Breast epithelium (tissue), 4 donors: ENCODE measurements at regions not wholly inside any gene's neighbourhood (a gene's known extent, or its start where the extent isn't known, plus 50 kb on each side); places are given as distances from the start of the nearest gene placed in this dataset.
A peak's percentile ranks its signal among the peaks of the same experiment; 100 is the strongest.

Experiments
- DNase-seq, 2 donors: peaks; one replicate each; pipeline ENCODE4 v3.0.0-alpha.2; 2019; ENCODE audit warnings: low spot score in 2 of 2
- H3K27ac ChIP-seq, 2 donors: fragments of 200-600 bp; sonication (generic) in 1 of 2; one replicate each; pipeline ENCODE4 v1.5.1; 2016 to 2019; ENCODE audit warnings: mild to moderate bottlenecking in 1 of 2
- H3K27me3 ChIP-seq, 2 donors: fragments of 200-600 bp; sonication (generic) in 1 of 2; one replicate each; pipeline versions ENCODE4 v1.5.1 to v1.6.0; 2017 to 2019; ENCODE audit warnings: control low read depth in 1 of 2, mild to moderate bottlenecking in 1 of 2
- H3K36me3 ChIP-seq: fragments of 200-600 bp; one replicate; pipeline ENCODE4 v1.5.1; 2019
- H3K4me1 ChIP-seq, 2 donors: fragments of 200-600 bp; sonication (generic); one replicate each; pipeline ENCODE4 v1.5.1; 2016 to 2019; ENCODE audit warnings: control low read depth in 1 of 2
- H3K4me3 ChIP-seq, 3 donors: fragments of 200-600 bp; sonication (generic); 1 replicate in 2 of 3; 2 replicates in 1 of 3; pipeline ENCODE4 v1.5.1; 2016 to 2019; ENCODE audit warnings: mild to moderate bottlenecking in 3 of 3, moderate library complexity in 2 of 3
- H3K9me3 ChIP-seq, 2 donors: fragments of 200-600 bp; sonication (generic) in 1 of 2; one replicate each; pipeline ENCODE4 v1.5.1; 2016 to 2019; ENCODE audit warnings: control low read depth in 1 of 2
- CTCF ChIP-seq, 3 donors: fragments of 450-650 bp; IDR thresholded peaks; one replicate each; pipeline ENCODE4 v1.5.1; 2016 to 2017; ENCODE audit warnings: antibody characterized with exemption in 3 of 3, mild to moderate bottlenecking in 3 of 3, moderate library complexity in 3 of 3
- POLR2A ChIP-seq: fragments of 450-650 bp; IDR thresholded peaks from one replicate; pipeline ENCODE4 v1.6.1; 2016; ENCODE audit warnings: antibody characterized with exemption, mild to moderate bottlenecking, moderate library complexity
- POLR2AphosphoS5 ChIP-seq, 3 donors: sonication (generic); formaldehyde crosslinking; IDR thresholded peaks; one replicate each; pipeline ENCODE4 v1.6.1; 2017; ENCODE audit warnings: antibody characterized with exemption in 3 of 3
- intact Hi-C: fragments of 100-400 bp; cut with DNase I; formaldehyde crosslinking; loops from one replicate; pipeline ENCODE4 v1.15.1; 2023; ENCODE audit warnings: low total_unique reads

GRCh38 chr14:71221119-71221518, 313.9 kb downstream of the PCNX1 start:
- TF ChIP-seq CTCF (IDR thresholded peaks at IDR 0.05) (no peak), POLR2A (no peak), POLR2AphosphoS5 (IDR thresholded peaks at IDR 0.05) (no peak)
- H3K36me3 ChIP-seq, result no peaks in the 10 kb centered on the region
- no peaks in the 10 kb centered on the region for H3K27me3 ChIP-seq
- intact Hi-C loops, result no loop called here
- H3K4me1 ChIP-seq, result no peaks in the 10 kb centered on the region
- H3K9me3 ChIP-seq, result no peaks in the 10 kb centered on the region
- H3K4me3 ChIP-seq, result no peak overlapping the region
- H3K27ac ChIP-seq, result no peak overlapping the region
- no peak for DNase-seq

GRCh38 chr14:71225113-71225512, 317.9 kb downstream of the PCNX1 start:
- TF ChIP-seq CTCF (IDR thresholded peaks at IDR 0.05), result no peak
- no peak for TF ChIP-seq POLR2A
- no peak for TF ChIP-seq POLR2AphosphoS5 (IDR thresholded peaks at IDR 0.05)
- Histone ChIP-seq H3K27ac (peak overlapping the region in 1 of 2 donors; percentile 23), H3K36me3 (no peaks in the 10 kb centered on the region), H3K27me3 (no peaks in the 10 kb centered on the region), H3K4me3 (no peak overlapping the region), H3K9me3 (no peaks in the 10 kb centered on the region), H3K4me1 (no peaks in the 10 kb centered on the region)
- no peak for DNase-seq
- intact Hi-C loops, result no loop called here

- H3K27me3 ChIP-seq, result no peaks in the 10 kb centered on the region
- H3K4me3 ChIP-seq, result no peak overlapping the region
- TF ChIP-seq POLR2AphosphoS5 (IDR thresholded peaks at IDR 0.05), result no peak
- TF ChIP-seq CTCF (IDR thresholded peaks at IDR 0.05), result no peak
- no peak for TF ChIP-seq POLR2A
- H3K27ac ChIP-seq, result peak overlapping the region; percentile 2 to 69
- DNase-seq, result peak in 1 of 2 donors; percentile 23
- H3K4me1 ChIP-seq, result no peaks in the 10 kb centered on the region
- intact Hi-C loops, result no loop called here
- H3K36me3 ChIP-seq, result no peaks in the 10 kb centered on the region
- no peaks in the 10 kb centered on the region for H3K9me3 ChIP-seq
Observed at GRCh38 chr14:71228711-71229110, 321.5 kb downstream of the PCNX1 start.

- Histone ChIP-seq H3K9me3 (no peaks in the 10 kb centered on the region), H3K4me1 (no peaks in the 10 kb centered on the region), H3K36me3 (no peaks in the 10 kb centered on the region), H3K27ac (no peak overlapping the region), H3K4me3 (no peak overlapping the region), H3K27me3 (no peaks in the 10 kb centered on the region)
- TF ChIP-seq POLR2A (no peak), POLR2AphosphoS5 (IDR thresholded peaks at IDR 0.05) (no peak), CTCF (IDR thresholded peaks at IDR 0.05) (no peak)
- intact Hi-C loops, result no loop called here
- DNase-seq, result no peak
Observed at GRCh38 chr14:71229875-71230274, 322.6 kb downstream of the PCNX1 start.

GRCh38 chr14:71230897-71231296, 323.6 kb downstream of the PCNX1 start:
- no peaks in the 10 kb centered on the region for H3K9me3 ChIP-seq
- no peaks in the 10 kb centered on the region for H3K36me3 ChIP-seq
- H3K27me3 ChIP-seq, result no peaks in the 10 kb centered on the region
- no peak for DNase-seq
- H3K4me1 ChIP-seq, result no peaks in the 10 kb centered on the region
- no peak overlapping the region for H3K4me3 ChIP-seq
- intact Hi-C loops, result no loop called here
- H3K27ac ChIP-seq, result no peak overlapping the region
- TF ChIP-seq POLR2A (no peak), POLR2AphosphoS5 (IDR thresholded peaks at IDR 0.05) (no peak), CTCF (IDR thresholded peaks at IDR 0.05) (no peak)
